ENCODE measurements at regions not wholly inside any gene's neighbourhood (a gene's known extent, or its start where the extent isn't known, plus 50 kb on each side); places are given as distances from the start of the nearest gene placed in this dataset.

GRCh38 chr10:1954300-1954699 is 217.0 kb upstream of the ADARB2 start:
- TF ChIP-seq, protein P1, sequence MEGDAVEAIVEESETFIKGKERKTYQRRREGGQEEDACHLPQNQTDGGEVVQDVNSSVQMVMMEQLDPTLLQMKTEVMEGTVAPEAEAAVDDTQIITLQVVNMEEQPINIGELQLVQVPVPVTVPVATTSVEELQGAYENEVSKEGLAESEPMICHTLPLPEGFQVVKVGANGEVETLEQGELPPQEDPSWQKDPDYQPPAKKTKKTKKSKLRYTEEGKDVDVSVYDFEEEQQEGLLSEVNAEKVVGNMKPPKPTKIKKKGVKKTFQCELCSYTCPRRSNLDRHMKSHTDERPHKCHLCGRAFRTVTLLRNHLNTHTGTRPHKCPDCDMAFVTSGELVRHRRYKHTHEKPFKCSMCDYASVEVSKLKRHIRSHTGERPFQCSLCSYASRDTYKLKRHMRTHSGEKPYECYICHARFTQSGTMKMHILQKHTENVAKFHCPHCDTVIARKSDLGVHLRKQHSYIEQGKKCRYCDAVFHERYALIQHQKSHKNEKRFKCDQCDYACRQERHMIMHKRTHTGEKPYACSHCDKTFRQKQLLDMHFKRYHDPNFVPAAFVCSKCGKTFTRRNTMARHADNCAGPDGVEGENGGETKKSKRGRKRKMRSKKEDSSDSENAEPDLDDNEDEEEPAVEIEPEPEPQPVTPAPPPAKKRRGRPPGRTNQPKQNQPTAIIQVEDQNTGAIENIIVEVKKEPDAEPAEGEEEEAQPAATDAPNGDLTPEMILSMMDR (IDR thresholded peaks at IDR 0.05 in 8 of 11, conservative IDR thresholded peaks at IDR 0.05 in 3 of 11): no peak
- TF ChIP-seq POLR2AphosphoS5 (IDR thresholded peaks at IDR 0.05): no peak

Measured in spleen (tissue), 7 donors.